ENCODE measurements at regions not wholly inside any gene's neighbourhood (a gene's known extent, or its start where the extent isn't known, plus 50 kb on each side); places are given as distances from the start of the nearest gene placed in this dataset.
A peak's percentile ranks its signal among the peaks of the same experiment; 100 is the strongest.

GRCh38 chr1:182003953-182004586, 57.4 kb downstream of the ZNF648 start:
- Histone ChIP-seq H3K56ac (ENCODE audit: low read length) (no peak overlapping the region), H3K79me1 (ENCODE audit: low read length) (no peaks in the 10 kb centered on the region), H3K27me3 (ENCODE audit: insufficient read depth, low read length, poor library complexity) (no peaks in the 10 kb centered on the region), H3K4ac (ENCODE audit: low read depth, low read length) (no peak overlapping the region), H3K9ac (ENCODE audit: low read length) (no peak overlapping the region), H3K4me1 (ENCODE audit: control insufficient read depth, low read depth, low read length) (no peaks in the 10 kb centered on the region), H4K5ac (ENCODE audit: low read length) (no peak overlapping the region), H3K4me2 (ENCODE audit: low read length) (no peak overlapping the region), H3K23ac (ENCODE audit: low read length) (no peak overlapping the region), H3K27ac (ENCODE audit: low read depth, low read length) (no peak overlapping the region), H3K36me3 (ENCODE audit: control insufficient read depth, insufficient read depth, low read length) (no peaks in the 10 kb centered on the region), H3K18ac (ENCODE audit: low read length) (no peak overlapping the region), H2AK5ac (ENCODE audit: low read length) (no peak overlapping the region), H4K8ac (ENCODE audit: low read depth, low read length) (no peak overlapping the region), H2BK120ac (ENCODE audit: low read depth, low read length) (no peak overlapping the region), H2BK5ac (ENCODE audit: low read length) (no peak overlapping the region), H3K79me2 (ENCODE audit: control insufficient read depth, insufficient read depth, low read length) (no peaks in the 10 kb centered on the region), H3K4me3 (ENCODE audit: low read length) (no peak overlapping the region), H2BK15ac (replicated peaks; ENCODE audit: low read depth) (no peak overlapping the region)
- peak; percentile 39 for DNase-seq
- WGBS (ENCODE audit: extremely low coverage, insufficient coverage, low lambda C conversion rate) = no CpG with 5 or more reads among the region's 12 CpGs

- no peak overlapping the region for H3K4me2 ChIP-seq (ENCODE audit: low read length)
- H4K8ac ChIP-seq (ENCODE audit: low read depth, low read length) = no peak overlapping the region
- H3K9ac ChIP-seq (ENCODE audit: low read length) = no peak overlapping the region
- no peak overlapping the region for H2BK15ac ChIP-seq (replicated peaks; ENCODE audit: low read depth)
- no peak overlapping the region for H3K4me3 ChIP-seq (ENCODE audit: low read length)
- no peak overlapping the region for H2BK5ac ChIP-seq (ENCODE audit: low read length)
- no peak overlapping the region for H3K4ac ChIP-seq (ENCODE audit: low read depth, low read length)
- H3K4me1 ChIP-seq (ENCODE audit: control insufficient read depth, low read depth, low read length) = no peaks in the 10 kb centered on the region
- H2AK5ac ChIP-seq (ENCODE audit: low read length) = no peak overlapping the region
- no peaks in the 10 kb centered on the region for H3K79me1 ChIP-seq (ENCODE audit: low read length)
- H3K23ac ChIP-seq (ENCODE audit: low read length) = no peak overlapping the region
- no peak overlapping the region for H4K5ac ChIP-seq (ENCODE audit: low read length)
- H3K56ac ChIP-seq (ENCODE audit: low read length) = no peak overlapping the region
- no peaks in the 10 kb centered on the region for H3K79me2 ChIP-seq (ENCODE audit: control insufficient read depth, insufficient read depth, low read length)
- H3K18ac ChIP-seq (ENCODE audit: low read length) = no peak overlapping the region
- H3K27me3 ChIP-seq (ENCODE audit: insufficient read depth, low read length, poor library complexity) = no peaks in the 10 kb centered on the region
- WGBS (ENCODE audit: extremely low coverage, insufficient coverage, low lambda C conversion rate) = no CpG with 5 or more reads among the region's 10 CpGs
- DNase-seq = no peak
- H2BK120ac ChIP-seq (ENCODE audit: low read depth, low read length) = no peak overlapping the region
- no peaks in the 10 kb centered on the region for H3K36me3 ChIP-seq (ENCODE audit: control insufficient read depth, insufficient read depth, low read length)
- no peak overlapping the region for H3K27ac ChIP-seq (ENCODE audit: low read depth, low read length)
These were observed 58.3 kb downstream of the ZNF648 start for GRCh38 chr1:182003025-182003725.

- H4K8ac ChIP-seq (ENCODE audit: low read depth, low read length) = no peak overlapping the region
- no peak overlapping the region for H3K56ac ChIP-seq (ENCODE audit: low read length)
- H3K79me1 ChIP-seq (ENCODE audit: low read length) = no peaks in the 10 kb centered on the region
- H3K27me3 ChIP-seq (ENCODE audit: insufficient read depth, low read length, poor library complexity) = no peaks in the 10 kb centered on the region
- no peak overlapping the region for H2BK5ac ChIP-seq (ENCODE audit: low read length)
- no peak for DNase-seq
- no peak overlapping the region for H3K4me3 ChIP-seq (ENCODE audit: low read length)
- H4K5ac ChIP-seq (ENCODE audit: low read length) = no peak overlapping the region
- no peak overlapping the region for H3K27ac ChIP-seq (ENCODE audit: low read depth, low read length)
- no peak overlapping the region for H3K4ac ChIP-seq (ENCODE audit: low read depth, low read length)
- no peak overlapping the region for H2AK5ac ChIP-seq (ENCODE audit: low read length)
- no peaks in the 10 kb centered on the region for H3K36me3 ChIP-seq (ENCODE audit: control insufficient read depth, insufficient read depth, low read length)
- no peak overlapping the region for H3K18ac ChIP-seq (ENCODE audit: low read length)
- WGBS (ENCODE audit: extremely low coverage, insufficient coverage, low lambda C conversion rate) = no CpG with 5 or more reads among the region's 10 CpGs
- H3K4me1 ChIP-seq (ENCODE audit: control insufficient read depth, low read depth, low read length) = no peaks in the 10 kb centered on the region
- no peak overlapping the region for H3K23ac ChIP-seq (ENCODE audit: low read length)
- no peak overlapping the region for H2BK120ac ChIP-seq (ENCODE audit: low read depth, low read length)
- no peak overlapping the region for H3K4me2 ChIP-seq (ENCODE audit: low read length)
- H3K9ac ChIP-seq (ENCODE audit: low read length) = no peak overlapping the region
- H2BK15ac ChIP-seq (replicated peaks; ENCODE audit: low read depth) = no peak overlapping the region
- H3K79me2 ChIP-seq (ENCODE audit: control insufficient read depth, insufficient read depth, low read length) = no peaks in the 10 kb centered on the region
These were observed 58.9 kb downstream of the ZNF648 start for GRCh38 chr1:182002570-182002969.

- H2AK5ac ChIP-seq (ENCODE audit: low read length) = no peak overlapping the region
- H3K27ac ChIP-seq (ENCODE audit: low read depth, low read length) = no peak overlapping the region
- no peaks in the 10 kb centered on the region for H3K79me2 ChIP-seq (ENCODE audit: control insufficient read depth, insufficient read depth, low read length)
- H3K56ac ChIP-seq (ENCODE audit: low read length) = no peak overlapping the region
- DNase-seq = no peak
- no peak overlapping the region for H3K18ac ChIP-seq (ENCODE audit: low read length)
- no peaks in the 10 kb centered on the region for H3K4me1 ChIP-seq (ENCODE audit: control insufficient read depth, low read depth, low read length)
- H2BK15ac ChIP-seq (replicated peaks; ENCODE audit: low read depth) = no peak overlapping the region
- no peak overlapping the region for H3K9ac ChIP-seq (ENCODE audit: low read length)
- H3K79me1 ChIP-seq (ENCODE audit: low read length) = no peaks in the 10 kb centered on the region
- no peak overlapping the region for H3K4me2 ChIP-seq (ENCODE audit: low read length)
- no peaks in the 10 kb centered on the region for H3K27me3 ChIP-seq (ENCODE audit: insufficient read depth, low read length, poor library complexity)
- WGBS (ENCODE audit: extremely low coverage, insufficient coverage, low lambda C conversion rate) = no CpG with 5 or more reads among the region's 4 CpGs
- no peak overlapping the region for H4K5ac ChIP-seq (ENCODE audit: low read length)
- H3K4me3 ChIP-seq (ENCODE audit: low read length) = no peak overlapping the region
- no peak overlapping the region for H2BK5ac ChIP-seq (ENCODE audit: low read length)
- H3K23ac ChIP-seq (ENCODE audit: low read length) = no peak overlapping the region
- no peak overlapping the region for H4K8ac ChIP-seq (ENCODE audit: low read depth, low read length)
- H2BK120ac ChIP-seq (ENCODE audit: low read depth, low read length) = no peak overlapping the region
- H3K36me3 ChIP-seq (ENCODE audit: control insufficient read depth, insufficient read depth, low read length) = no peaks in the 10 kb centered on the region
- no peak overlapping the region for H3K4ac ChIP-seq (ENCODE audit: low read depth, low read length)
These were observed 62.7 kb downstream of the ZNF648 start for GRCh38 chr1:181998858-181999257.

- Histone ChIP-seq H2BK5ac (ENCODE audit: low read length) (no peak overlapping the region), H4K8ac (ENCODE audit: low read depth, low read length) (no peak overlapping the region), H2AK5ac (ENCODE audit: low read length) (no peak overlapping the region)
These were observed 69.4 kb downstream of the ZNF648 start for GRCh38 chr1:181992072-181992471.

More at GRCh38 chr1:181992072-181992471, 69.4 kb downstream of the ZNF648 start:
- WGBS (ENCODE audit: extremely low coverage, insufficient coverage, low lambda C conversion rate) = no CpG with 5 or more reads among the region's 1 CpG
- no peak overlapping the region for H2BK120ac ChIP-seq (ENCODE audit: low read depth, low read length)
- H3K4me3 ChIP-seq (ENCODE audit: low read length) = no peak overlapping the region
- H3K4me1 ChIP-seq (ENCODE audit: control insufficient read depth, low read depth, low read length) = no peaks in the 10 kb centered on the region
- no peak overlapping the region for H4K5ac ChIP-seq (ENCODE audit: low read length)
- DNase-seq = no peak
- H3K79me1 ChIP-seq (ENCODE audit: low read length) = no peaks in the 10 kb centered on the region
- no peak overlapping the region for H3K4ac ChIP-seq (ENCODE audit: low read depth, low read length)
- H3K4me2 ChIP-seq (ENCODE audit: low read length) = no peak overlapping the region
- no peaks in the 10 kb centered on the region for H3K79me2 ChIP-seq (ENCODE audit: control insufficient read depth, insufficient read depth, low read length)
- H3K9ac ChIP-seq (ENCODE audit: low read length) = no peak overlapping the region
- no peak overlapping the region for H3K56ac ChIP-seq (ENCODE audit: low read length)
- H3K36me3 ChIP-seq (ENCODE audit: control insufficient read depth, insufficient read depth, low read length) = no peaks in the 10 kb centered on the region
- no peak overlapping the region for H3K23ac ChIP-seq (ENCODE audit: low read length)
- no peak overlapping the region for H3K18ac ChIP-seq (ENCODE audit: low read length)
- no peak overlapping the region for H3K27ac ChIP-seq (ENCODE audit: low read depth, low read length)
- no peak overlapping the region for H2BK15ac ChIP-seq (replicated peaks; ENCODE audit: low read depth)
- no peaks in the 10 kb centered on the region for H3K27me3 ChIP-seq (ENCODE audit: insufficient read depth, low read length, poor library complexity)

Data from mesendoderm (in vitro differentiated cells).